ENCODE measurements at regions not wholly inside any gene's neighbourhood (a gene's known extent, or its start where the extent isn't known, plus 50 kb on each side); places are given as distances from the start of the nearest gene placed in this dataset.

GRCh38 chr9:19732441-19732951 is 56.3 kb downstream of the SLC24A2 start:
- no peak for ATAC-seq
- DNase-seq: no peak
- no peak for TF ChIP-seq CTCF (IDR thresholded peaks at IDR 0.05)

GRCh38 chr9:19728101-19728500 is 60.7 kb downstream of the SLC24A2 start:
- Histone ChIP-seq H3K27ac (no peak overlapping the region), H3K4me1 (no peaks in the 10 kb centered on the region), H3K27me3 (no peaks in the 10 kb centered on the region), H3K4me3 (no peak overlapping the region), H3K36me3 (no peaks in the 10 kb centered on the region), H3K9me3 (no peaks in the 10 kb centered on the region)
- no peak for DNase-seq
- intact Hi-C loops (cut with DNase I): no loop called here
- ATAC-seq: no peak
- no peak for TF ChIP-seq CTCF (IDR thresholded peaks at IDR 0.05)

More at GRCh38 chr9:19732441-19732951, 56.3 kb downstream of the SLC24A2 start:
- intact Hi-C loops (cut with DNase I): no loop called here
- no peaks in the 10 kb centered on the region for H3K27me3 ChIP-seq
- H3K9me3 ChIP-seq: no peaks in the 10 kb centered on the region
- H3K27ac ChIP-seq: no peak overlapping the region
- no peaks in the 10 kb centered on the region for H3K36me3 ChIP-seq
- H3K4me1 ChIP-seq: no peaks in the 10 kb centered on the region
- no peak overlapping the region for H3K4me3 ChIP-seq

GRCh38 chr9:19725970-19726369 is 62.9 kb downstream of the SLC24A2 start:
- DNase-seq: no peak
- no peaks in the 10 kb centered on the region for H3K36me3 ChIP-seq
- ATAC-seq: no peak
- H3K4me3 ChIP-seq: no peak overlapping the region
- no peaks in the 10 kb centered on the region for H3K4me1 ChIP-seq
- no peaks in the 10 kb centered on the region for H3K27me3 ChIP-seq
- no peaks in the 10 kb centered on the region for H3K9me3 ChIP-seq
- intact Hi-C loops (cut with DNase I): no loop called here
- TF ChIP-seq CTCF (IDR thresholded peaks at IDR 0.05): no peak
- H3K27ac ChIP-seq: no peak overlapping the region

- Histone ChIP-seq H3K36me3 (no peaks in the 10 kb centered on the region), H3K27ac (no peak overlapping the region), H3K4me3 (no peak overlapping the region), H3K27me3 (no peaks in the 10 kb centered on the region), H3K9me3 (no peaks in the 10 kb centered on the region), H3K4me1 (no peaks in the 10 kb centered on the region)
- DNase-seq (no peak), ATAC-seq (no peak)
- intact Hi-C loops (cut with DNase I): no loop called here
- no peak for TF ChIP-seq CTCF (IDR thresholded peaks at IDR 0.05)
Measured at GRCh38 chr9:19720377-19720776, 68.5 kb downstream of the SLC24A2 start.

- DNase-seq (no peak), ATAC-seq (no peak)
- H3K36me3 ChIP-seq: no peaks in the 10 kb centered on the region
- no peak overlapping the region for H3K4me3 ChIP-seq
- H3K27me3 ChIP-seq: no peaks in the 10 kb centered on the region
- no peaks in the 10 kb centered on the region for H3K4me1 ChIP-seq
- TF ChIP-seq CTCF (IDR thresholded peaks at IDR 0.05): no peak
- H3K27ac ChIP-seq: no peak overlapping the region
- intact Hi-C loops (cut with DNase I): no loop called here
- H3K9me3 ChIP-seq: no peaks in the 10 kb centered on the region
Measured at GRCh38 chr9:19703702-19704101, 85.1 kb downstream of the SLC24A2 start.

- DNase-seq: no peak
- intact Hi-C loops (cut with DNase I): no loop called here
- Histone ChIP-seq H3K27ac (no peak overlapping the region), H3K4me1 (no peaks in the 10 kb centered on the region), H3K36me3 (no peaks in the 10 kb centered on the region), H3K27me3 (no peaks in the 10 kb centered on the region), H3K4me3 (no peak overlapping the region), H3K9me3 (no peaks in the 10 kb centered on the region)
- no peak for TF ChIP-seq CTCF (IDR thresholded peaks at IDR 0.05)
- no peak for ATAC-seq
Measured at GRCh38 chr9:19701991-19702390, 86.8 kb downstream of the SLC24A2 start.
